Activated T-cell treated with anti-CD3 and anti-CD28 coated beads, Interleukin-2, amount 50 U/mL, for 1 hour (primary cell): ENCODE measurements at regions not wholly inside any gene's neighbourhood (a gene's known extent, or its start where the extent isn't known, plus 50 kb on each side); places are given as distances from the start of the nearest gene placed in this dataset.
"Not testable (repeated sequence)": the region's sequence is repeated elsewhere in the genome, so short reads cannot be mapped to it uniquely, and the experiment has no call there.

Experiments used
- DNase-seq: peaks from one replicate; pipeline ENCODE4 v3.0.0-alpha.2; 2020

GRCh38 chr17:21558921-21559320 is 133.4 kb upstream of the KCNJ18 start:
- DNase-seq: not testable (repeated sequence)

GRCh38 chr17:21564262-21564661 is 128.1 kb upstream of the KCNJ18 start:
- no peak for DNase-seq

- not testable (repeated sequence) for DNase-seq
Observed at GRCh38 chr17:21564757-21565156, 127.6 kb upstream of the KCNJ18 start.

GRCh38 chr17:21570427-21570826 is 121.9 kb upstream of the KCNJ18 start:
- not testable (repeated sequence) for DNase-seq

GRCh38 chr17:21572148-21572547 is 120.2 kb upstream of the KCNJ18 start:
- DNase-seq: not testable (repeated sequence)

GRCh38 chr17:21573271-21573960 is 118.9 kb upstream of the KCNJ18 start:
- not testable (repeated sequence) for DNase-seq

GRCh38 chr17:21573961-21574610 is 118.2 kb upstream of the KCNJ18 start:
- peak; percentile 47 for DNase-seq

- not testable (repeated sequence) for DNase-seq
Observed at GRCh38 chr17:21574611-21575255, 117.6 kb upstream of the KCNJ18 start.

- not testable (repeated sequence) for DNase-seq
Observed at GRCh38 chr17:21578783-21579182, 113.5 kb upstream of the KCNJ18 start.

- DNase-seq: no peak
Observed at GRCh38 chr17:21592774-21593173, 99.5 kb upstream of the KCNJ18 start.

- not testable (repeated sequence) for DNase-seq
Observed at GRCh38 chr17:21593452-21594105, 98.7 kb upstream of the KCNJ18 start.

- DNase-seq: no peak
Observed at GRCh38 chr17:21595086-21595485, 97.2 kb upstream of the KCNJ18 start.

- no peak for DNase-seq
Observed at GRCh38 chr17:21602176-21602575, 90.1 kb upstream of the KCNJ18 start.

- not testable (repeated sequence) for DNase-seq
Observed at GRCh38 chr17:21603292-21603691, 89.0 kb upstream of the KCNJ18 start.

GRCh38 chr17:21611443-21611842 is 80.9 kb upstream of the KCNJ18 start:
- not testable (repeated sequence) for DNase-seq

GRCh38 chr17:21612123-21613070 is 79.9 kb upstream of the KCNJ18 start:
- not testable (repeated sequence) for DNase-seq

GRCh38 chr17:21613071-21613429 is 79.3 kb upstream of the KCNJ18 start:
- DNase-seq: no peak

GRCh38 chr17:21626987-21627386 is 65.3 kb upstream of the KCNJ18 start:
- not testable (repeated sequence) for DNase-seq
